ENCODE measurements at regions not wholly inside any gene's neighbourhood (a gene's known extent, or its start where the extent isn't known, plus 50 kb on each side); places are given as distances from the start of the nearest gene placed in this dataset.

GRCh38 chr2:239469106-239469960, 68.5 kb upstream of the HDAC4 start:
- TF ChIP-seq CTCF (IDR thresholded peaks at IDR 0.05): no peak
- TF ChIP-seq EZH2 (IDR thresholded peaks at IDR 0.05): no peak

Measured in neural progenitor cell (in vitro differentiated cells).